Liver (tissue), 8 donors: ENCODE measurements at regions not wholly inside any gene's neighbourhood (a gene's known extent, or its start where the extent isn't known, plus 50 kb on each side); places are given as distances from the start of the nearest gene placed in this dataset.

Source experiments
- DNase-seq: peaks from one replicate; pipeline ENCODE4 v3.0.0-alpha.2; 2017; ENCODE audit warnings: low spot score
- H3K27ac ChIP-seq, 2 donors: one replicate each; pipeline ENCODE4 v1.7.0; 2013; ENCODE audit warnings: inconsistent platforms in 2 of 2, low read length in 2 of 2, control low read depth in 1 of 2, low read depth in 1 of 2, mild to moderate bottlenecking in 1 of 2
- H3K27me3 ChIP-seq, 4 donors: one replicate each; pipeline versions ENCODE4 v1.6.1 to v1.7.0; 2013; ENCODE audit warnings: low read length in 3 of 4, inconsistent platforms in 1 of 4, mild to moderate bottlenecking in 1 of 4, moderate library complexity in 1 of 4; ENCODE audit not compliant: control insufficient read depth in 4 of 4, insufficient read depth in 4 of 4
- H3K36me3 ChIP-seq, 4 donors: one replicate each; pipeline versions ENCODE4 v1.6.1 to v1.7.0; 2013; ENCODE audit warnings: low read length in 3 of 4, mild to moderate bottlenecking in 3 of 4, low read depth in 1 of 4, moderate library complexity in 1 of 4; ENCODE audit not compliant: control insufficient read depth in 4 of 4, insufficient read depth in 3 of 4
- H3K4me1 ChIP-seq, 4 donors: one replicate each; pipeline versions ENCODE4 v1.6.1 to v1.7.0; 2013; ENCODE audit warnings: low read length in 3 of 4, mild to moderate bottlenecking in 3 of 4, moderate library complexity in 1 of 4; ENCODE audit not compliant: control insufficient read depth in 4 of 4, insufficient read depth in 4 of 4
- H3K4me3 ChIP-seq, 3 donors: one replicate each; pipeline versions ENCODE4 v1.6.1 to v1.7.0; 2013; ENCODE audit warnings: low read length in 3 of 3, control low read depth in 1 of 3, low read depth in 1 of 3, mild to moderate bottlenecking in 1 of 3
- H3K9ac ChIP-seq, 2 donors: one replicate each; pipeline ENCODE4 v1.7.0; 2013; ENCODE audit warnings: low read length in 2 of 2, mild to moderate bottlenecking in 2 of 2, moderate library complexity in 2 of 2, control low read depth in 1 of 2, low read depth in 1 of 2
- H3K9me3 ChIP-seq, 4 donors: one replicate each; pipeline versions ENCODE4 v1.6.1 to v1.7.0; 2013; ENCODE audit warnings: low read length in 3 of 4; ENCODE audit not compliant: control insufficient read depth in 4 of 4
- ATF3 ChIP-seq: IDR thresholded peaks from 2 replicates; pipeline ENCODE4 v1.6.1; 2016; ENCODE audit warnings: antibody characterized with exemption
- CTCF ChIP-seq: fragments of 150-350 bp; IDR thresholded peaks from 2 replicates; pipeline ENCODE4 v1.5.1; 2017; ENCODE audit warnings: improper control_type of control experiment, low read depth, low read length; ENCODE audit not compliant: missing input control
- EGR1 ChIP-seq, 2 donors: IDR thresholded peaks; 2 replicates each; pipeline ENCODE4 v1.6.1; 2016 to 2018; ENCODE audit warnings: antibody characterized with exemption in 2 of 2, low read depth in 2 of 2
- FOXA1 ChIP-seq: IDR thresholded peaks from 2 replicates; pipeline ENCODE4 v1.6.1; 2016; ENCODE audit warnings: antibody characterized with exemption
- FOXA2 ChIP-seq: IDR thresholded peaks from 2 replicates; pipeline ENCODE4 v1.6.1; 2016; ENCODE audit warnings: antibody characterized with exemption
- GABPA ChIP-seq, 2 donors: IDR thresholded peaks in 1 of 2; conservative IDR thresholded peaks in 1 of 2; 2 replicates each; pipeline ENCODE4 v1.6.1; 2016; ENCODE audit warnings: antibody characterized with exemption in 2 of 2, mild to moderate bottlenecking in 1 of 2, moderate library complexity in 1 of 2
- HNF4A ChIP-seq, 2 donors: conservative IDR thresholded peaks; 2 replicates each; pipeline ENCODE4 v1.6.1; 2016; ENCODE audit warnings: antibody characterized with exemption in 2 of 2, mild to moderate bottlenecking in 2 of 2
- HNF4G ChIP-seq: IDR thresholded peaks from 2 replicates; pipeline ENCODE4 v1.6.1; 2016; ENCODE audit warnings: antibody characterized with exemption
- JUND ChIP-seq, 2 donors: IDR thresholded peaks; 2 replicates each; pipeline ENCODE4 v1.6.1; 2016; ENCODE audit warnings: antibody characterized with exemption in 2 of 2
- MAX ChIP-seq: IDR thresholded peaks from 2 replicates; pipeline ENCODE4 v1.6.1; 2016; ENCODE audit warnings: antibody characterized with exemption
- RAD21 ChIP-seq, 2 donors: IDR thresholded peaks; 2 replicates each; pipeline ENCODE4 v1.6.1; 2016; ENCODE audit warnings: antibody characterized with exemption in 2 of 2, mild to moderate bottlenecking in 2 of 2
- REST ChIP-seq: IDR thresholded peaks from 2 replicates; pipeline ENCODE4 v1.6.1; 2016; ENCODE audit warnings: antibody characterized with exemption, mild to moderate bottlenecking
- SP1 ChIP-seq: IDR thresholded peaks from 2 replicates; pipeline ENCODE4 v1.6.1; 2018; ENCODE audit warnings: antibody characterized with exemption, mild to moderate bottlenecking
- YY1 ChIP-seq: IDR thresholded peaks from 2 replicates; pipeline ENCODE4 v1.6.1; 2016; ENCODE audit warnings: antibody characterized with exemption, mild to moderate bottlenecking
- ZBTB33 ChIP-seq: IDR thresholded peaks from 2 replicates; pipeline ENCODE4 v1.6.1; 2016; ENCODE audit warnings: antibody characterized with exemption
- WGBS: extraction: QIAGEN DNeasy Blood & Tissue Kit; methylation state at CpG from one replicate; pipeline ENCODE4 v1.1.7; 2013; 5-methylcytosine and 5-hydroxymethylcytosine counted together
- donor health status: healthy.
- donor health status: healthy.
- donor health status: healthy.
- donor health status: healthy.
- donor health status: healthy.

- Histone ChIP-seq H3K9ac (no peak overlapping the region), H3K4me3 (no peak overlapping the region), H3K9me3 (no peaks in the 10 kb centered on the region), H3K36me3 (no peaks in the 10 kb centered on the region), H3K27me3 (no peaks in the 10 kb centered on the region), H3K27ac (no peak overlapping the region), H3K4me1 (no peaks in the 10 kb centered on the region)
- TF ChIP-seq ZBTB33 (no peak), EGR1 (IDR thresholded peaks at IDR 0.05; ENCODE audit: low read depth in 2 of 2) (no peak), GABPA (IDR thresholded peaks at IDR 0.05 in 1 of 2, conservative IDR thresholded peaks at IDR 0.05 in 1 of 2) (no peak), HNF4G (no peak), REST (no peak)
- no peak for DNase-seq
- WGBS: 77% methylated on average over 3 of the region's 3 CpGs
Observed at GRCh38 chr14:83023369-83023768, 1489.7 kb upstream of the SEL1L start.

GRCh38 chr14:83041224-83041623 is 1507.6 kb upstream of the SEL1L start:
- no peaks in the 10 kb centered on the region for H3K4me1 ChIP-seq
- WGBS: 77% methylated on average over 2 of the region's 2 CpGs
- TF ChIP-seq YY1 (no peak), HNF4G (no peak), MAX (no peak), CTCF (no peak)
- H3K27me3 ChIP-seq: peaks cover 0 to 2% (median 0%) of the 10 kb centered on the region in 4 donors
- no peak for DNase-seq
- no peak overlapping the region for H3K9ac ChIP-seq
- H3K4me3 ChIP-seq: no peak overlapping the region
- no peaks in the 10 kb centered on the region for H3K36me3 ChIP-seq
- H3K9me3 ChIP-seq: peaks cover 0 to 8% (median 1%) of the 10 kb centered on the region in 4 donors
- H3K27ac ChIP-seq: no peak overlapping the region

- Histone ChIP-seq H3K9me3 (peaks cover 0 to 8% (median 1%) of the 10 kb centered on the region in 4 donors), H3K27me3 (peaks cover 0 to 3% (median 1%) of the 10 kb centered on the region in 4 donors), H3K36me3 (no peaks in the 10 kb centered on the region), H3K4me1 (no peaks in the 10 kb centered on the region), H3K27ac (no peak overlapping the region), H3K4me3 (no peak overlapping the region), H3K9ac (no peak overlapping the region)
- no peak for DNase-seq
- WGBS: 73% methylated on average over 2 of the region's 2 CpGs
- no peak for TF ChIP-seq RAD21 (IDR thresholded peaks at IDR 0.05)
- TF ChIP-seq FOXA1: no peak
- no peak for TF ChIP-seq MAX
- TF ChIP-seq JUND (IDR thresholded peaks at IDR 0.05): no peak
- TF ChIP-seq FOXA2: no peak
- TF ChIP-seq CTCF: no peak
- TF ChIP-seq ATF3: no peak
- TF ChIP-seq HNF4G: no peak
- no peak for TF ChIP-seq SP1
- no peak for TF ChIP-seq HNF4A (conservative IDR thresholded peaks at IDR 0.05)
Observed at GRCh38 chr14:83042858-83043257, 1509.2 kb upstream of the SEL1L start.
